ENCODE measurements at regions not wholly inside any gene's neighbourhood (a gene's known extent, or its start where the extent isn't known, plus 50 kb on each side); places are given as distances from the start of the nearest gene placed in this dataset.

DNA sequence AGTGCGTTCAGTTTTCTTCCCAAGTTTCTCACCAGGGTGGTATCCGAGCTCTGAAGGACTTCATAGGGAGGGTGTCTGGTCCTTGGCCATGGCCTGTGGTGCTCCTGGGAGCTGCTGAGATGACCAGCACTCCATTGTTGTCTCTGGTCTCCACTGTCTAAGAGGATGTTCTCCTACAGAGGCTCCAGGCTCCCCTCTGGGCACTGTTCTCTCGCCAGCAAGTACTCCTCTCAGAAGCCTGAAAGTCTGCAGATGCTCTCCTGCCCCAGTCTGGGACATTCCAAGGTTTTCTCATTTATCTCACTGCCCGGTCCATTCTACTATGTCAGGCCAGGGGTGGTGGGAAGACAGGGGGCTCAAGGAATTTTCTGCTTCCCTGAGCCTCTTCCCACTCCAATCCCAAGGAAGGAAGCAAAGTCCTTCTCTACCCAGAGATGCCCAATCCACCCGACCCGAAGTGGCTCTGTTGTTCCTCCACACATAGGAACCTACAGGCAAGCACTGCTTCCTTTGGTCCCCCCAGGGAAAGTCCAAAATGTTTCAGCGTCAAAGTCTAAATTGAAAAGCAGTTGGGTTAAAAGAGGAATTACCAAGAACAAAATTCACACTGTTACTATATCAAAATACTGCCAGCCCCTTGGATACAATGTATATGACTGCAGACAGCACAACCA is 110.5 kb downstream of the GYPC start:
- DNase-seq (no peak), ATAC-seq (no peak)
- Histone ChIP-seq H3K36me3 (ENCODE audit: insufficient read depth in 1 of 2, low read depth in 1 of 2) (no peaks in the 10 kb centered on the region), H3K27me3 (ENCODE audit: insufficient read depth in 3 of 3, low read length in 2 of 3) (no peaks in the 10 kb centered on the region), H3K27ac (no peak overlapping the region), H3K4me3 (no peak overlapping the region), H3K4me1 (no peaks in the 10 kb centered on the region), H3K9me3 (no peaks in the 10 kb centered on the region)
- WGBS, 3 donors: 74 to 82% (median 76%) methylated on average over 6 to 7 of the region's 7 CpGs
- TF ChIP-seq, protein P1, sequence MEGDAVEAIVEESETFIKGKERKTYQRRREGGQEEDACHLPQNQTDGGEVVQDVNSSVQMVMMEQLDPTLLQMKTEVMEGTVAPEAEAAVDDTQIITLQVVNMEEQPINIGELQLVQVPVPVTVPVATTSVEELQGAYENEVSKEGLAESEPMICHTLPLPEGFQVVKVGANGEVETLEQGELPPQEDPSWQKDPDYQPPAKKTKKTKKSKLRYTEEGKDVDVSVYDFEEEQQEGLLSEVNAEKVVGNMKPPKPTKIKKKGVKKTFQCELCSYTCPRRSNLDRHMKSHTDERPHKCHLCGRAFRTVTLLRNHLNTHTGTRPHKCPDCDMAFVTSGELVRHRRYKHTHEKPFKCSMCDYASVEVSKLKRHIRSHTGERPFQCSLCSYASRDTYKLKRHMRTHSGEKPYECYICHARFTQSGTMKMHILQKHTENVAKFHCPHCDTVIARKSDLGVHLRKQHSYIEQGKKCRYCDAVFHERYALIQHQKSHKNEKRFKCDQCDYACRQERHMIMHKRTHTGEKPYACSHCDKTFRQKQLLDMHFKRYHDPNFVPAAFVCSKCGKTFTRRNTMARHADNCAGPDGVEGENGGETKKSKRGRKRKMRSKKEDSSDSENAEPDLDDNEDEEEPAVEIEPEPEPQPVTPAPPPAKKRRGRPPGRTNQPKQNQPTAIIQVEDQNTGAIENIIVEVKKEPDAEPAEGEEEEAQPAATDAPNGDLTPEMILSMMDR (IDR thresholded peaks at IDR 0.05): no peak
- intact Hi-C loops (cut with DNase I): no loop called here

DNA sequence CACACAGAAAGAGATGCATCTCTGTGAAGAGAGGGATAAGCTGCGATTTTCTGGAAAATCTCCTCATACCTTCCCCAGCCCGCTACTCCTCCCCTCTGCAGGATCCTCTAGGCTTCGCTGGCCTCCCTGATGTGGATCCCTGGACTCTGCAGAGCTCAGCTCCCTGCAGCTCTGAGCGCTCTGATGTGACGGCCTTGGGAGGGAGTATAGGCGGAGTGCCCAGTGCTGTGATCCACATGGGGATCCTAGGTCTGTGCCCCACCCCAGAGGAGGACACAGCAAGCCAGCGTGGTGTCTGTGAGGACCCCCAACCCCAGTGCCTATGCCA is 111.0 kb downstream of the GYPC start:
- Histone ChIP-seq H3K4me1 (no peaks in the 10 kb centered on the region), H3K27ac (no peak overlapping the region), H3K9me3 (no peaks in the 10 kb centered on the region), H3K4me3 (no peak overlapping the region), H3K36me3 (ENCODE audit: insufficient read depth in 1 of 2, low read depth in 1 of 2) (no peaks in the 10 kb centered on the region), H3K27me3 (ENCODE audit: insufficient read depth in 3 of 3, low read length in 2 of 3) (no peaks in the 10 kb centered on the region)
- no peak for ATAC-seq
- TF ChIP-seq, protein P1 (IDR thresholded peaks at IDR 0.05): no peak
- intact Hi-C loops (cut with DNase I): no loop called here
- 82 to 86% (median 83%) methylated on average over 7 of the region's 7 CpGs for WGBS, 3 donors
- no peak for DNase-seq

DNA sequence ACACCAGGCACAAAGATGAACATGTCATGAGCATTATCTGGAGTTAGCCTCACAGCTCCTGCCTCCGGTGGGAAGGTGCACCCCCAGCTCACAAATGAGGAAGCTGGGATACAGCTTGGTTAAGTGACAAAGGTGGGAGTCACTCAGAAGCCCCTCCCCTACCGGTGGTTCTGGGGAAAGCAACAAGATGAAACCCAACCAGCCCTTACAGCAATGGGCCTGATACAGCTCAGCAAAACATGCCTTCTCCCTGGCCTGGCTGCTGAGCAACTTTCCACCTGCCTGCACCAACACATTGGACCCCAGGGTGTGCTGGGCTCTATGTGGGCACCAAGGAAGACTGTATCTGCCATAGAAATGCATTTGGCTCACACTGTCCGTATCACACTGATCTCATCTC is 113.2 kb downstream of the GYPC start:
- Histone ChIP-seq H3K36me3 (ENCODE audit: insufficient read depth in 1 of 2, low read depth in 1 of 2) (no peaks in the 10 kb centered on the region), H3K4me1 (no peaks in the 10 kb centered on the region), H3K9me3 (no peaks in the 10 kb centered on the region), H3K27me3 (ENCODE audit: insufficient read depth in 3 of 3, low read length in 2 of 3) (no peaks in the 10 kb centered on the region), H3K27ac (no peak overlapping the region), H3K4me3 (no peak overlapping the region)
- intact Hi-C loops (cut with DNase I): no loop called here
- TF ChIP-seq, protein P1 (IDR thresholded peaks at IDR 0.05): no peak
- no peak for DNase-seq
- 74 to 77% (median 75%) methylated on average over 3 of the region's 3 CpGs for WGBS, 3 donors
- ATAC-seq: no peak

DNA sequence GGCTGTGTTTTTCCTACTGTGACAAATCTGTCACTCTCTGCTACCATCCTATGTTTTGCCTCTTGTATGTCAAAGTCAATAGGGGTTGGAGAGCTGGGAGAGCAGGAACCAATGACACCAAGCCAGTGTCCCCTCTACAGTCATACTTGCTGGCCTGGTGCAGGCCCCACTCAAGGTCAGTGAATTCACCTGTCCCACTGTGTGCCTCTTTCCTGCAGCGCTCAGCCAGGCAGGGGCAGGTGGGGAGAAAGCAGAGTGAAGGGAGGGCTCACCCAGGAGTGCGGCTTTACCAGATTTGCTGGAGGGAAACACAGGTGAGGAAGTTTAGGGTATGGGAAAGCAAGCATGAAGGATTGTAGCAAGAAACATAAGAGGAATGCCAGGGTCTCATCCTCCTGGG is 114.5 kb downstream of the GYPC start:
- intact Hi-C loops (cut with DNase I): loop anchor here in 1 of 2 donors (10.0 kb wide), 1 partner anchor 126 kb away; no protein-coding TSS in a partner anchor
- no peaks in the 10 kb centered on the region for H3K4me1 ChIP-seq
- ATAC-seq (no peak), DNase-seq (no peak)
- no peak overlapping the region for H3K27ac ChIP-seq
- no peaks in the 10 kb centered on the region for H3K36me3 ChIP-seq (ENCODE audit: insufficient read depth in 1 of 2, low read depth in 1 of 2)
- H3K9me3 ChIP-seq: no peaks in the 10 kb centered on the region
- TF ChIP-seq, protein P1 (IDR thresholded peaks at IDR 0.05): no peak
- WGBS, 3 donors: 97 to 100% (median 100%) methylated on average over 2 of the region's 2 CpGs
- no peak overlapping the region for H3K4me3 ChIP-seq
- H3K27me3 ChIP-seq (ENCODE audit: insufficient read depth in 3 of 3, low read length in 2 of 3): no peaks in the 10 kb centered on the region

DNA sequence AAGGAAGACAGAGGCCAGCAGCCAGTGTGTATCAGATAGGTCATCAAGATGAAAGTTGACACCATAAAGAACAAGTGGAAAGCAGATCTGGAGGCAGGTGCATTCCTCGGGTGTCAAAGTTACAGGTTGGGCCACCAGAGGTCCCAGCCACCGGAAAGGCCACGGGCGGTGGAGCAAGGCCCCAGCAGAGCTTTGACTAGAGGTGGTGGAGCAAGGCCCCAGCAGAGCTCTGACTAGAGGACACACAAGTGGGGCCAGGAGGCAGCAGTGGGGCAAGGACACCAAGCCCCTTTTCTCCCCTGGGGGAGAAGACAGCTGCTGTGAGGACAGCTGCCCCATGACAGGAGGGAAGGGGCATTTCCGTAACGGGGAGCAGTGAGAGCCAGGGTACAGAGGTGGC is 115.1 kb downstream of the GYPC start:
- TF ChIP-seq, protein P1 (IDR thresholded peaks at IDR 0.05): no peak
- no peaks in the 10 kb centered on the region for H3K9me3 ChIP-seq
- no peak for DNase-seq
- H3K4me3 ChIP-seq: no peak overlapping the region
- H3K27me3 ChIP-seq (ENCODE audit: insufficient read depth in 3 of 3, low read length in 2 of 3): no peaks in the 10 kb centered on the region
- 77 to 86% (median 81%) methylated on average over 6 of the region's 6 CpGs for WGBS, 3 donors
- ATAC-seq: no peak
- no peaks in the 10 kb centered on the region for H3K36me3 ChIP-seq (ENCODE audit: insufficient read depth in 1 of 2, low read depth in 1 of 2)
- no peaks in the 10 kb centered on the region for H3K4me1 ChIP-seq
- H3K27ac ChIP-seq: no peak overlapping the region
- intact Hi-C loops (cut with DNase I): loop anchor here in 1 of 2 donors (10.0 kb wide), 1 partner anchor 126 kb away; no protein-coding TSS in a partner anchor

Measured in psoas muscle (tissue), 7 donors.